Kidney (tissue), 13 donors: ENCODE measurements at regions not wholly inside any gene's neighbourhood (a gene's known extent, or its start where the extent isn't known, plus 50 kb on each side); places are given as distances from the start of the nearest gene placed in this dataset.

Source experiments
- DNase-seq, 5 donors: peaks; one replicate each; pipeline ENCODE4 v3.0.0-alpha.2; 2013 to 2020
- FAIRE-seq: peaks from 2 replicates; lab custom pipeline; 2012; peaks lifted over from hg19 to GRCh38; lab: Jason Lieb, UNC
- H3K27ac ChIP-seq, 2 donors: one replicate each; pipeline ENCODE4 v1.7.0; 2013; ENCODE audit warnings: low read depth in 2 of 2, low read length in 2 of 2, inconsistent platforms in 1 of 2
- H3K27me3 ChIP-seq: one replicate; pipeline ENCODE4 v1.7.1; 2013; ENCODE audit warnings: low read length, inconsistent platforms; ENCODE audit not compliant: control insufficient read depth, insufficient read depth
- H3K36me3 ChIP-seq, 3 donors: one replicate each; pipeline versions ENCODE4 v1.7.0 to v1.7.1; 2013; ENCODE audit warnings: low read length in 3 of 3, control low read depth in 1 of 3, inconsistent platforms in 1 of 3; ENCODE audit not compliant: insufficient read depth in 3 of 3, control insufficient read depth in 2 of 3
- H3K4me1 ChIP-seq, 3 donors: one replicate each; pipeline versions ENCODE4 v1.7.0 to v1.7.1; 2013; ENCODE audit warnings: low read length in 3 of 3, inconsistent platforms in 1 of 3, low read depth in 1 of 3; ENCODE audit not compliant: control insufficient read depth in 2 of 3, insufficient read depth in 2 of 3
- H3K4me3 ChIP-seq, 3 donors: one replicate each; pipeline versions ENCODE4 v1.7.0 to v1.8.1; 2013; ENCODE audit warnings: low read length in 3 of 3, control low read depth in 1 of 3, inconsistent platforms in 1 of 3
- H3K9ac ChIP-seq, 3 donors: one replicate each; pipeline versions ENCODE4 v1.7.0 to v1.7.1; 2013; ENCODE audit warnings: low read length in 3 of 3, control low read depth in 1 of 3, inconsistent platforms in 1 of 3
- H3K9me3 ChIP-seq, 3 donors: one replicate each; pipeline versions ENCODE4 v1.7.0 to v1.7.1; 2013; ENCODE audit warnings: low read length in 3 of 3, control low read depth in 1 of 3, inconsistent platforms in 1 of 3; ENCODE audit not compliant: control insufficient read depth in 2 of 3, insufficient read depth in 1 of 3
- CTCF ChIP-seq: IDR thresholded peaks from 3 replicates; pipeline ENCODE4 v1.5.1; 2012; ENCODE audit warnings: mild to moderate bottlenecking, moderate library complexity, borderline replicate concordance; ENCODE audit not compliant: insufficient read depth; ENCODE audit errors: extremely low read depth
- intact Hi-C: fragments of 100-400 bp; cut with DNase I; formaldehyde crosslinking; loops from one replicate; pipeline ENCODE4 v1.11.1; 2022
- donor health status: control.
- donor health status: control.
- donor health status: control.
- donor health status: control.
- donor health status: control.
- donor health status: DM: yes; HTN: yes; CAD: no.
- donor health status: Normal renal cell carcinoma (clear cell type).

- Histone ChIP-seq H3K27ac (no peak overlapping the region), H3K27me3 (no peaks in the 10 kb centered on the region), H3K9ac (no peak overlapping the region), H3K4me3 (no peak overlapping the region), H3K4me1 (no peaks in the 10 kb centered on the region), H3K9me3 (peaks cover 0 to 4% (median 2%) of the 10 kb centered on the region in 3 donors), H3K36me3 (no peaks in the 10 kb centered on the region)
- intact Hi-C loops: no loop called here
- no peak for TF ChIP-seq CTCF
- no peak for FAIRE-seq
- DNase-seq: no peak
Measured at GRCh38 chr15:88976656-88977055, 63.5 kb upstream of the MFGE8 start.

- no peaks in the 10 kb centered on the region for H3K4me1 ChIP-seq
- no peak overlapping the region for H3K4me3 ChIP-seq
- FAIRE-seq (no peak), DNase-seq (no peak)
- H3K36me3 ChIP-seq: no peaks in the 10 kb centered on the region
- intact Hi-C loops: no loop called here
- H3K9me3 ChIP-seq: peaks cover 0 to 4% (median 0%) of the 10 kb centered on the region in 3 donors
- H3K27me3 ChIP-seq: no peaks in the 10 kb centered on the region
- TF ChIP-seq CTCF: no peak
- H3K27ac ChIP-seq: no peak overlapping the region
- no peak overlapping the region for H3K9ac ChIP-seq
Measured at GRCh38 chr15:88979674-88980073, 66.5 kb upstream of the MFGE8 start.

- no peak for TF ChIP-seq CTCF
- FAIRE-seq: no peak
- no peaks in the 10 kb centered on the region for H3K4me1 ChIP-seq
Measured at GRCh38 chr15:88980498-88980897, 67.3 kb upstream of the MFGE8 start.

More at GRCh38 chr15:88980498-88980897, 67.3 kb upstream of the MFGE8 start:
- intact Hi-C loops: no loop called here
- H3K9me3 ChIP-seq: peaks cover 0 to 4% (median 0%) of the 10 kb centered on the region in 3 donors
- no peak overlapping the region for H3K9ac ChIP-seq
- no peak overlapping the region for H3K27ac ChIP-seq
- no peak for DNase-seq
- H3K27me3 ChIP-seq: no peaks in the 10 kb centered on the region
- no peak overlapping the region for H3K4me3 ChIP-seq
- no peaks in the 10 kb centered on the region for H3K36me3 ChIP-seq
